Endothelial cell of umbilical vein (primary cell): ENCODE measurements at regions not wholly inside any gene's neighbourhood (a gene's known extent, or its start where the extent isn't known, plus 50 kb on each side); places are given as distances from the start of the nearest gene placed in this dataset.

ENCODE experiments used
- BruUV-seq: library from RNA; stranded (reverse); fragments of 400-500 nt; replicated peaks from 2 replicates; lab custom pipeline; 2021; lab: Mats Ljungman, UMichigan
- CTCF ChIA-PET: fragments of 300-600, 350-600 bp; sonication (Branson Sonifier 250); formaldehyde crosslinking; loops from one replicate; lab custom pipeline; 2021; ENCODE audit warnings: antibody characterized with exemption, inconsistent platforms; lab: Charles Lee
- POLR2A ChIA-PET: fragments of 300-600, 350-600 bp; sonication (Branson Sonifier 250); formaldehyde crosslinking; loops from one replicate; lab custom pipeline; 2021; ENCODE audit warnings: antibody characterized with exemption, inconsistent platforms; lab: Charles Lee
- DNase-seq: peaks from one replicate; pipeline ENCODE4 v3.0.0-alpha.2; 2011; ENCODE audit warnings: low read depth, low spot score
- FAIRE-seq: peaks from 2 replicates; lab custom pipeline; 2011; peaks lifted over from hg19 to GRCh38; lab: Jason Lieb, UNC
- H2AFZ ChIP-seq: 2 replicates; pipeline ENCODE4 v1.6.0; 2012; ENCODE audit warnings: low read depth, low read length, control low read depth, inconsistent platforms
- H3K27ac ChIP-seq: 2 replicates; pipeline ENCODE4 v1.5.1; 2011; ENCODE audit warnings: low read depth, mild to moderate bottlenecking, control low read depth, low read length, moderate library complexity; ENCODE audit not compliant: insufficient read depth
- H3K27me3 ChIP-seq, 2 experiments: 2 replicates each; pipeline versions ENCODE4 v1.6.0 to v1.6.1; 2011; ENCODE audit warnings: low read length in 2 of 2, mixed read lengths in 1 of 2; ENCODE audit not compliant: control insufficient read depth in 2 of 2, insufficient read depth in 2 of 2
- H3K36me3 ChIP-seq, 2 experiments: 2 replicates in 1 of 2; 3 replicates in 1 of 2; pipeline ENCODE4 v1.5.1; 2011; ENCODE audit warnings: low read length in 2 of 2, mild to moderate bottlenecking in 1 of 2, moderate library complexity in 1 of 2; ENCODE audit not compliant: control insufficient read depth in 2 of 2, insufficient read depth in 2 of 2; ENCODE audit errors: extremely low read depth in 1 of 2
- H3K4me1 ChIP-seq: 3 replicates; pipeline ENCODE4 v1.5.1; 2011; ENCODE audit warnings: mild to moderate bottlenecking, low read length; ENCODE audit not compliant: control insufficient read depth, insufficient read depth; ENCODE audit errors: extremely low read depth
- H3K4me2 ChIP-seq: 2 replicates; pipeline ENCODE4 v1.6.1; 2011; ENCODE audit warnings: low read length, control low read depth, mixed read lengths; ENCODE audit not compliant: insufficient read depth
- H3K4me3 ChIP-seq, 3 experiments: fragments of 200-600 bp in 1 of 3; sonication (generic), shearing (Covaris generic) in 1 of 3; replicated peaks in 1 of 3; 2 replicates each; pipeline ENCODE4 v1.5.1; 2011 to 2016; ENCODE audit warnings: control low read depth in 3 of 3, low read length in 3 of 3, mild to moderate bottlenecking in 2 of 3, inconsistent platforms in 1 of 3, low read depth in 1 of 3, moderate library complexity in 1 of 3; ENCODE audit not compliant: insufficient read depth in 1 of 3
- H3K79me2 ChIP-seq: 2 replicates; pipeline ENCODE4 v1.6.0; 2012; ENCODE audit warnings: low read length, inconsistent platforms; ENCODE audit not compliant: control insufficient read depth, insufficient read depth
- H3K9ac ChIP-seq: replicated peaks from 2 replicates; pipeline ENCODE3; 2011; ENCODE audit warnings: low read length, control low read depth; ENCODE audit not compliant: insufficient read depth; ENCODE audit errors: extremely low read depth
- H3K9me1 ChIP-seq: replicated peaks from 3 replicates; pipeline ENCODE4 v1.6.0; 2011; ENCODE audit warnings: mild to moderate bottlenecking, low read length; ENCODE audit not compliant: control insufficient read depth, insufficient read depth; ENCODE audit errors: extremely low read depth
- H3K9me3 ChIP-seq: replicated peaks from 2 replicates; pipeline ENCODE4 v1.5.1; 2012; ENCODE audit warnings: low read length, inconsistent platforms; ENCODE audit not compliant: control insufficient read depth, insufficient read depth
- H4K20me1 ChIP-seq: replicated peaks from 2 replicates; pipeline ENCODE3; 2011; ENCODE audit warnings: mild to moderate bottlenecking, low read length; ENCODE audit not compliant: control insufficient read depth, insufficient read depth; ENCODE audit errors: extremely low read depth
- EZH2 ChIP-seq: IDR thresholded peaks from 2 replicates; pipeline ENCODE4 v1.6.1; 2012; ENCODE audit warnings: borderline replicate concordance, low read depth, mild to moderate bottlenecking, moderate library complexity, low read length, inconsistent platforms; ENCODE audit not compliant: severe bottlenecking
- FOS ChIP-seq: IDR thresholded peaks from 2 replicates; pipeline ENCODE4 v1.6.1; 2011; ENCODE audit warnings: mild to moderate bottlenecking, low read length, moderate library complexity, borderline replicate concordance; ENCODE audit not compliant: insufficient read depth
- GATA2 ChIP-seq: IDR thresholded peaks from 2 replicates; pipeline ENCODE4 v1.7.0; 2011; ENCODE audit warnings: low read depth, mild to moderate bottlenecking, moderate library complexity, mixed read lengths, low read length; ENCODE audit not compliant: insufficient read length, insufficient read depth
- JUN ChIP-seq: IDR thresholded peaks from 2 replicates; pipeline ENCODE4 v1.6.1; 2011; ENCODE audit warnings: borderline replicate concordance, low read depth; ENCODE audit not compliant: insufficient read length, insufficient read depth
- MYC ChIP-seq: IDR thresholded peaks from one replicate; pipeline ENCODE4 v1.6.1; 2011; ENCODE audit warnings: mild to moderate bottlenecking, low read depth, low read length
- POLR2A ChIP-seq: IDR thresholded peaks from 2 replicates; pipeline ENCODE4 v1.6.1; 2012; ENCODE audit warnings: low read depth, mild to moderate bottlenecking, control low read depth, low read length
- POLR2AphosphoS5 ChIP-seq: IDR thresholded peaks from 2 replicates; pipeline ENCODE4 v1.6.1; 2012; ENCODE audit warnings: low read depth, mild to moderate bottlenecking, control low read depth, low read length, moderate library complexity; ENCODE audit not compliant: insufficient read depth
- dilution Hi-C: fragments of 300-500 bp; cut with MboI; formaldehyde crosslinking; loops from one replicate; pipeline ENCODE4 v1.15.0; 2019; ENCODE audit warnings: low sequenced_read_pairs; ENCODE audit not compliant: extremely low pct_ligation_motif_present
- intact Hi-C: fragments of 100-400 bp; cut with micrococcal nuclease; formaldehyde crosslinking; loops from one replicate; pipeline ENCODE4 v1.10.0; 2022
- TF ChIP-seq, protein P1 (sequence below), 2 donors: IDR thresholded peaks; 1 replicate in 1 of 2; 2 replicates in 1 of 2; pipeline ENCODE4 v1.5.1; 2011; ENCODE audit warnings: low read length in 2 of 2, mild to moderate bottlenecking in 2 of 2, moderate library complexity in 2 of 2, control low read depth in 1 of 2, inconsistent platforms in 1 of 2, low read depth in 1 of 2; ENCODE audit not compliant: insufficient read depth in 1 of 2; ENCODE audit errors: extremely low read depth in 1 of 2
- TF ChIP-seq, protein P2 (sequence below): IDR thresholded peaks from 2 replicates; pipeline ENCODE4 v1.6.1; 2011; ENCODE audit not compliant: insufficient read depth, insufficient read length

- Histone ChIP-seq H3K9me3 (no peaks in the 10 kb centered on the region), H3K4me1 (no peaks in the 10 kb centered on the region), H3K36me3 (no peaks in the 10 kb centered on the region), H3K9ac (no peak overlapping the region), H3K79me2 (no peaks in the 10 kb centered on the region), H3K27ac (no peak overlapping the region), H3K4me2 (no peak overlapping the region), H3K9me1 (no peaks in the 10 kb centered on the region), H4K20me1 (no peaks in the 10 kb centered on the region), H2AFZ (no peak overlapping the region), H3K27me3 (peaks cover 2% of the 10 kb centered on the region in 2 experiments), H3K4me3 (no peak overlapping the region)
- no peak for DNase-seq
- intact Hi-C loops (no loop called here), dilution Hi-C loops (no loop called here)
- no TSS peak for BruUV-seq
- FAIRE-seq, result no peak
- CTCF ChIA-PET, result interaction anchor here (0.6 kb wide), 1 partner anchor 12 kb away, joined by 3 read pairs; no protein-coding TSS in a partner anchor
- TF ChIP-seq FOS, result no peak
- TF ChIP-seq POLR2A, result no peak
- no peak for TF ChIP-seq EZH2
- no peak for TF ChIP-seq GATA2
- TF ChIP-seq, protein P1, sequence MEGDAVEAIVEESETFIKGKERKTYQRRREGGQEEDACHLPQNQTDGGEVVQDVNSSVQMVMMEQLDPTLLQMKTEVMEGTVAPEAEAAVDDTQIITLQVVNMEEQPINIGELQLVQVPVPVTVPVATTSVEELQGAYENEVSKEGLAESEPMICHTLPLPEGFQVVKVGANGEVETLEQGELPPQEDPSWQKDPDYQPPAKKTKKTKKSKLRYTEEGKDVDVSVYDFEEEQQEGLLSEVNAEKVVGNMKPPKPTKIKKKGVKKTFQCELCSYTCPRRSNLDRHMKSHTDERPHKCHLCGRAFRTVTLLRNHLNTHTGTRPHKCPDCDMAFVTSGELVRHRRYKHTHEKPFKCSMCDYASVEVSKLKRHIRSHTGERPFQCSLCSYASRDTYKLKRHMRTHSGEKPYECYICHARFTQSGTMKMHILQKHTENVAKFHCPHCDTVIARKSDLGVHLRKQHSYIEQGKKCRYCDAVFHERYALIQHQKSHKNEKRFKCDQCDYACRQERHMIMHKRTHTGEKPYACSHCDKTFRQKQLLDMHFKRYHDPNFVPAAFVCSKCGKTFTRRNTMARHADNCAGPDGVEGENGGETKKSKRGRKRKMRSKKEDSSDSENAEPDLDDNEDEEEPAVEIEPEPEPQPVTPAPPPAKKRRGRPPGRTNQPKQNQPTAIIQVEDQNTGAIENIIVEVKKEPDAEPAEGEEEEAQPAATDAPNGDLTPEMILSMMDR (IDR thresholded peaks at IDR 0.05; ENCODE audit: extremely low read depth in 1 of 2, insufficient read depth in 1 of 2, low read depth in 1 of 2, low read length in 2 of 2), result no peak
- no peak for TF ChIP-seq MYC
- no peak for TF ChIP-seq POLR2AphosphoS5
- no peak for TF ChIP-seq JUN
- TF ChIP-seq, protein P2, sequence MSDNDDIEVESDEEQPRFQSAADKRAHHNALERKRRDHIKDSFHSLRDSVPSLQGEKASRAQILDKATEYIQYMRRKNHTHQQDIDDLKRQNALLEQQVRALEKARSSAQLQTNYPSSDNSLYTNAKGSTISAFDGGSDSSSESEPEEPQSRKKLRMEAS, result no peak
- POLR2A ChIA-PET, result no interaction called here
Observed at GRCh38 chr1:47627016-47627415, 189.2 kb downstream of the FOXD2 start.
